GM12864 (cell line): ENCODE measurements at regions not wholly inside any gene's neighbourhood (a gene's known extent, or its start where the extent isn't known, plus 50 kb on each side); places are given as distances from the start of the nearest gene placed in this dataset.

Experiments
- DNase-seq: peaks from one replicate; pipeline ENCODE4 v3.0.0-alpha.2; 2011; ENCODE audit warnings: low read depth
- H3K4me3 ChIP-seq: 2 replicates; pipeline ENCODE4 v1.5.1; 2011; ENCODE audit warnings: mild to moderate bottlenecking, low read depth, low read length, control low read depth
- CTCF ChIP-seq: IDR thresholded peaks from 2 replicates; pipeline ENCODE4 v1.5.1; 2011; ENCODE audit warnings: low read depth, mild to moderate bottlenecking, moderate library complexity, low read length, control low read depth, inconsistent platforms; ENCODE audit errors: missing control alignments

GRCh38 chr2:18649502-18650135 lies 60.2 kb upstream of the NT5C1B start:
- no peak for DNase-seq
- no peak overlapping the region for H3K4me3 ChIP-seq
- no peak for TF ChIP-seq CTCF

GRCh38 chr2:18648161-18648560 lies 58.8 kb upstream of the NT5C1B start:
- H3K4me3 ChIP-seq: no peak overlapping the region
- no peak for DNase-seq
- no peak for TF ChIP-seq CTCF

GRCh38 chr2:18647731-18648130 lies 58.4 kb upstream of the NT5C1B start:
- no peak for DNase-seq
- no peak overlapping the region for H3K4me3 ChIP-seq
- no peak for TF ChIP-seq CTCF

- H3K4me3 ChIP-seq: no peak overlapping the region
- TF ChIP-seq CTCF: no peak
- DNase-seq: no peak
These were observed 55.9 kb upstream of the NT5C1B start for GRCh38 chr2:18645315-18645714.

- H3K4me3 ChIP-seq: no peak overlapping the region
- no peak for TF ChIP-seq CTCF
- no peak for DNase-seq
These were observed 54.7 kb upstream of the NT5C1B start for GRCh38 chr2:18644115-18644462.

- no peak for DNase-seq
- no peak for TF ChIP-seq CTCF
- H3K4me3 ChIP-seq: no peak overlapping the region
These were observed 54.2 kb upstream of the NT5C1B start for GRCh38 chr2:18643326-18644114.

GRCh38 chr2:18641823-18642222 lies 52.5 kb upstream of the NT5C1B start:
- H3K4me3 ChIP-seq: no peak overlapping the region
- no peak for DNase-seq
- TF ChIP-seq CTCF: no peak
